Immature natural killer cell (primary cell): ENCODE measurements at regions not wholly inside any gene's neighbourhood (a gene's known extent, or its start where the extent isn't known, plus 50 kb on each side); places are given as distances from the start of the nearest gene placed in this dataset.

Experiments
- DNase-seq, 3 donors: peaks; one replicate each; pipeline ENCODE4 v3.0.0; 2022; ENCODE audit warnings: mixed read lengths in 1 of 3
- H3K27ac Mint-ChIP-seq, 6 donors: one replicate each; pipeline ENCODE4 v1.8.0; 2020; ENCODE audit warnings: mixed read lengths in 6 of 6, mild to moderate bottlenecking in 5 of 6, inconsistent platforms in 4 of 6, moderate library complexity in 3 of 6
- H3K27me3 Mint-ChIP-seq, 3 donors: one replicate each; pipeline ENCODE4 v1.8.0; 2020 to 2021; ENCODE audit warnings: low read depth in 3 of 3, mild to moderate bottlenecking in 3 of 3, mixed read lengths in 3 of 3, moderate library complexity in 3 of 3, inconsistent platforms in 1 of 3
- H3K36me3 Mint-ChIP-seq, 3 donors: one replicate each; pipeline ENCODE4 v1.8.0; 2020; ENCODE audit warnings: mixed read lengths in 3 of 3, inconsistent platforms in 2 of 3, mild to moderate bottlenecking in 2 of 3
- H3K4me1 Mint-ChIP-seq, 2 donors: one replicate each; pipeline ENCODE4 v1.8.0; 2020; ENCODE audit warnings: inconsistent platforms in 2 of 2, mild to moderate bottlenecking in 2 of 2, mixed read lengths in 2 of 2, moderate library complexity in 1 of 2
- H3K4me3 Mint-ChIP-seq, 5 donors: one replicate each; pipeline ENCODE4 v1.8.0; 2020; ENCODE audit warnings: mild to moderate bottlenecking in 5 of 5, mixed read lengths in 5 of 5, inconsistent platforms in 3 of 5, moderate library complexity in 3 of 5
- H3K9me3 Mint-ChIP-seq, 6 donors: one replicate each; pipeline ENCODE4 v1.8.0; 2020; ENCODE audit warnings: mild to moderate bottlenecking in 6 of 6, mixed read lengths in 6 of 6, inconsistent platforms in 4 of 6, moderate library complexity in 3 of 6

DNA sequence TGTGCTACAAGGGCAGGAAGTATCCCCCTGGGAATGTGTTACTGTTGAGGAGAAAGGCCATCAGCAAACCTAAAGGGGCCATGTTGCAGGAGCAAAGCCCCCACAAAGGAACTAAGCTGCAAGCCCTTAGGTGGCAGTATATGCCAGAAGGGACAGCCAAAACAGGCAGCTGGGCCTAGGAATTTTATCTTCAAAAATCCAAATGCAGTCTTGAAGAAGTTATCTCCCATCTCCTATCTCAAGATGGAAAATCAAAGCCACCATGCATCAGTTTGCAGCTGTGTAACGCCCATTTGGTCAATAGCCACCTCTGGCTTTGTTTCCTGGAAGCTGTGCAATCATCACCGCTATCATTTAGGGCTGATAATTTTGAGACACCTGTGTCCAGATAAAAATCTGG, 400.3 kb downstream of the ARHGEF28 start:
- H3K4me1 Mint-ChIP-seq: no peaks in the 10 kb centered on the region
- H3K27ac Mint-ChIP-seq: no peak overlapping the region
- peaks cover 5 to 12% (median 6%) of the 10 kb centered on the region in 3 donors for H3K27me3 Mint-ChIP-seq
- no peaks in the 10 kb centered on the region for H3K36me3 Mint-ChIP-seq
- no peak overlapping the region for H3K4me3 Mint-ChIP-seq
- no peak for DNase-seq
- H3K9me3 Mint-ChIP-seq: no peaks in the 10 kb centered on the region

DNA sequence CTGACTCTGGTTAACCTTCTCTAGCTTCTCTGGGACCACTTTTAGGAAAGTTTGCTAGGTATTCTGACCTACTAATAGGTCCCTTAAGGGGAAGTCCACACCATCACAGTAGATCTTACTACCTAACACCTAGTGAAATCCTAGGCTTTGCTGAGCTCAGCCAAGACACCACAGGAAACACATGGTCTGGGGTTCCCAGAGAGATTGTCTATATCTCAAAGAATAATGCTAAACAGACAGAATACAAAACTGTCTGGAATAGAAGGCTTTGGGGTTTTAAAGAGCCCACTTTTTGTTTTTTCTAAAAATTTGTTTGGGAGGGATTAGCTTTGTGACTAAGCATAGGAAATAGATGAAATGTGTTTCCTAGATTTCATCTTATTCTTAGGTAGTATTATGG, 395.1 kb downstream of the ARHGEF28 start:
- H3K27ac Mint-ChIP-seq: no peak overlapping the region
- no peak for DNase-seq
- H3K36me3 Mint-ChIP-seq: no peaks in the 10 kb centered on the region
- no peaks in the 10 kb centered on the region for H3K4me1 Mint-ChIP-seq
- H3K4me3 Mint-ChIP-seq: no peak overlapping the region
- peaks cover 5 to 25% (median 5%) of the 10 kb centered on the region in 3 donors for H3K27me3 Mint-ChIP-seq
- H3K9me3 Mint-ChIP-seq: no peaks in the 10 kb centered on the region

DNA sequence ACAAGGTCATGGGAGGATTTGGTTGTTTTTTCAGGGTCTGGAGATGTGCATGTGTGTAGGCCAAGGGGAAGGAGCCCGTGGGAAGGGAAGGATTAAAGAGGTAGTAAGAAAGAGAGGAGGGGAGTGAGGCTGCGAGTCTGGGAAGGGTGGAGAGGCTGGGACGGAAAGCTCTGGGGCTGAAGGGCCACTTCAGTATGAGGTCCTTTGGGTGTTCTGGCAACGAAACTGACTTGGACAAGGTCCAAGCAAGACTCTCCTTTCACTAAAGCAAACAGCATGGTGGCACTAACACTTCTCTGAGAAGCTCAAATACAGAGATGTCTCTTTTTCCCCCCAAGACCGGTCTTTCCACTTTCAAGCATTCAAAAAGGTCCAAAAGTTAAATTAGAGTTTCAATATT, 394.5 kb downstream of the ARHGEF28 start:
- H3K4me3 Mint-ChIP-seq: no peak overlapping the region
- H3K36me3 Mint-ChIP-seq: no peaks in the 10 kb centered on the region
- H3K27ac Mint-ChIP-seq: no peak overlapping the region
- H3K27me3 Mint-ChIP-seq: peaks cover 5 to 25% (median 5%) of the 10 kb centered on the region in 3 donors
- no peak for DNase-seq
- H3K9me3 Mint-ChIP-seq: no peaks in the 10 kb centered on the region
- H3K4me1 Mint-ChIP-seq: no peaks in the 10 kb centered on the region

GRCh38 chr5:74019923-74020322, 393.9 kb downstream of the ARHGEF28 start:
- no peak overlapping the region for H3K27ac Mint-ChIP-seq
- H3K9me3 Mint-ChIP-seq: no peaks in the 10 kb centered on the region
- DNase-seq: no peak
- no peak overlapping the region for H3K4me3 Mint-ChIP-seq
- peaks cover 5 to 21% (median 5%) of the 10 kb centered on the region in 3 donors for H3K27me3 Mint-ChIP-seq
- H3K36me3 Mint-ChIP-seq: no peaks in the 10 kb centered on the region
- no peaks in the 10 kb centered on the region for H3K4me1 Mint-ChIP-seq

DNA sequence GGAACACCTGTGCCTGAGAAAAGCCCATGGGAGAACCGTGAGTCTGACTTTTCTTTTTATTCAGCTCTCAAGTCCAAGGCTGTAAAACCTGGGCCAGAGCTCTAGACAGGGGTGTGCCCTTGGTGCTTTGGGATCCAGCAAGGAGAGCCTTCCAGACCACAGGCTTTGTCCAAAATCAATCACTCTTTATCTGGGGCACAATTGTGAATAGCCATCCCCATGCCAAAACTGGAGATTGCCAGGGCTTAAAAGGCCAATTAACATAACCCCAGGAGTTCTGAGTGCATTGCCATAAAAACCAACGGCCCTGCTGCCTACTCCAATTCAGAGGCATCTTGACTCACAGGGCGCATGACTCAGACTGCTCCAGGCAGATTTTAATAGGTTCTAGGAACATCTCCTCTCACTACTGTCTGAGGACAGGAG, 391.8 kb downstream of the ARHGEF28 start:
- Mint-ChIP-seq H3K9me3 (no peaks in the 10 kb centered on the region), H3K4me1 (no peaks in the 10 kb centered on the region), H3K27ac (no peak overlapping the region), H3K27me3 (peaks cover 0 to 18% (median 2%) of the 10 kb centered on the region in 3 donors), H3K36me3 (no peaks in the 10 kb centered on the region), H3K4me3 (no peak overlapping the region)
- no peak for DNase-seq

DNA sequence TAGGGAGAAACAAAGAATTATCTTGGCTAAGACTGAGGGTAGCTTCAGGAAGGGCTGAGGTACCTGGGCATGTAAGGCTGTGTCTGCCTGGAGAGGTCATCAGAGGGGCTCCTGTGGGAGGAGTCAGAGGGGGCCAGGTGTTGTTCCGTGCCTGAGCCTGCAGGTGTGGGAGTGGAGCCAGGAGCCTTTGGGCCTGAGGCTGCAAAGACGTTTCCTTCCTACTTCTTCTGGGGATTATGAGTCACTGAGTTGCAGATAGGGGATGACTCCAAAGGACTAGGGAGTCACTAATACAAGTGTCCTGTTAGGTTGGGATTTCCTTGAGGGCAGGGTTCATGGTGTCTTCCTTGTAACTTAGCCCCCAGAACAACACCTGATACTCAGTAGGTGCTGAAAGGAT, 391.1 kb downstream of the ARHGEF28 start:
- Mint-ChIP-seq H3K4me1 (no peaks in the 10 kb centered on the region), H3K27me3 (peaks cover 0 to 15% (median 0%) of the 10 kb centered on the region in 3 donors), H3K4me3 (no peak overlapping the region), H3K27ac (no peak overlapping the region), H3K36me3 (no peaks in the 10 kb centered on the region), H3K9me3 (no peaks in the 10 kb centered on the region)
- no peak for DNase-seq

DNA sequence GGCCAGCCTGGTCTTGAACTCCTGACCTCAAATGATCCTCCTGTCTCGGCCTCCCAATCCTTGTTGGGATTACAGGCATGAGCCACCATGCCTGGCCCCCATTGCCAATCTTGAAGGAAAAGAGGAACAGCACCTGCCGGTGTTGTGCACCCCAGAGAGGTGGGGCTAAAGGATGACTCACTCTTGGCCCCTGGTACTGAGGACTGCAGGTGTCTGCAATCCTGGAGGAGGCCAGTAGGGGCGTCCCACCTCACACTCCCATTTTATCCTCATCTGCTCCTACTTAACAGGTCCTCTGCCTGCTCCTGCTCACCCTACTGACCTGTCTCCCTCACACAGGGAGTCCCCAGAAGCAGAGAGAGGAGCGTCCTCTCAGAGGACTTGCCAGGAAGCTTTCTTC, 390.4 kb downstream of the ARHGEF28 start:
- H3K4me3 Mint-ChIP-seq: no peak overlapping the region
- H3K4me1 Mint-ChIP-seq: no peaks in the 10 kb centered on the region
- no peaks in the 10 kb centered on the region for H3K36me3 Mint-ChIP-seq
- peaks cover 0 to 15% (median 0%) of the 10 kb centered on the region in 3 donors for H3K27me3 Mint-ChIP-seq
- no peak overlapping the region for H3K27ac Mint-ChIP-seq
- DNase-seq: no peak
- H3K9me3 Mint-ChIP-seq: no peaks in the 10 kb centered on the region

GRCh38 chr5:74015716-74016115, 389.7 kb downstream of the ARHGEF28 start:
- H3K4me1 Mint-ChIP-seq: no peaks in the 10 kb centered on the region
- no peaks in the 10 kb centered on the region for H3K36me3 Mint-ChIP-seq
- H3K27ac Mint-ChIP-seq: no peak overlapping the region
- DNase-seq: no peak
- peaks cover 0 to 15% (median 0%) of the 10 kb centered on the region in 3 donors for H3K27me3 Mint-ChIP-seq
- H3K9me3 Mint-ChIP-seq: no peaks in the 10 kb centered on the region
- H3K4me3 Mint-ChIP-seq: no peak overlapping the region

GRCh38 chr5:74013222-74013621, 387.2 kb downstream of the ARHGEF28 start:
- no peak for DNase-seq
- Mint-ChIP-seq H3K4me1 (no peaks in the 10 kb centered on the region), H3K27me3 (peaks cover 0 to 15% (median 0%) of the 10 kb centered on the region in 3 donors), H3K27ac (no peak overlapping the region), H3K4me3 (no peak overlapping the region), H3K36me3 (no peaks in the 10 kb centered on the region), H3K9me3 (no peaks in the 10 kb centered on the region)

DNA sequence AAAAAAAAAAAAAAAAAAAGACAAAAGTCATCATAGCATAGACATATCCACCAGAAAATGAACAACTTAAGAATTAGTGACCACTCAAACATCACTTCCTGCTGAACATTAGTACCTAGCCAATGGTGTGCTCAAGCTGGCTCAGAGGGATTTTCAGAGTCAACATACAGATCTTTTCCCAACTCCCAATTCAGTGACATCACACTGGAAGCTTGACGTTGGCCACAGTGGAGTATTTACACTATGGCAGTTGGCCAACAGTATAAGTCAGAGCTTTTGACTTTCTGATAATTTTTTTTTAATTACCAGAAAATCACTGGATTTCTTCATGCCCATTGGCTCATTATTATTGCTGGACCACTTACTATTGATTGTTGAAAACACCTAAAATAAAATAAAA, 383.5 kb downstream of the ARHGEF28 start:
- Mint-ChIP-seq H3K4me1 (no peaks in the 10 kb centered on the region), H3K27me3 (peaks cover 0 to 12% (median 2%) of the 10 kb centered on the region in 3 donors), H3K4me3 (no peak overlapping the region), H3K9me3 (no peaks in the 10 kb centered on the region), H3K27ac (no peak overlapping the region), H3K36me3 (no peaks in the 10 kb centered on the region)
- DNase-seq: no peak

- peaks cover 0 to 15% (median 4%) of the 10 kb centered on the region in 3 donors for H3K27me3 Mint-ChIP-seq
- H3K4me1 Mint-ChIP-seq: no peaks in the 10 kb centered on the region
- no peak overlapping the region for H3K4me3 Mint-ChIP-seq
- H3K9me3 Mint-ChIP-seq: no peaks in the 10 kb centered on the region
- no peaks in the 10 kb centered on the region for H3K36me3 Mint-ChIP-seq
- no peak for DNase-seq
- H3K27ac Mint-ChIP-seq: no peak overlapping the region
These were observed 381.2 kb downstream of the ARHGEF28 start for GRCh38 chr5:74007193-74007592.

GRCh38 chr5:73999297-73999696, 373.3 kb downstream of the ARHGEF28 start:
- H3K36me3 Mint-ChIP-seq: no peaks in the 10 kb centered on the region
- H3K4me1 Mint-ChIP-seq: no peaks in the 10 kb centered on the region
- H3K27me3 Mint-ChIP-seq: peaks cover 3 to 6% (median 4%) of the 10 kb centered on the region in 3 donors
- H3K9me3 Mint-ChIP-seq: no peaks in the 10 kb centered on the region
- H3K27ac Mint-ChIP-seq: no peak overlapping the region
- DNase-seq: no peak
- H3K4me3 Mint-ChIP-seq: no peak overlapping the region

DNA sequence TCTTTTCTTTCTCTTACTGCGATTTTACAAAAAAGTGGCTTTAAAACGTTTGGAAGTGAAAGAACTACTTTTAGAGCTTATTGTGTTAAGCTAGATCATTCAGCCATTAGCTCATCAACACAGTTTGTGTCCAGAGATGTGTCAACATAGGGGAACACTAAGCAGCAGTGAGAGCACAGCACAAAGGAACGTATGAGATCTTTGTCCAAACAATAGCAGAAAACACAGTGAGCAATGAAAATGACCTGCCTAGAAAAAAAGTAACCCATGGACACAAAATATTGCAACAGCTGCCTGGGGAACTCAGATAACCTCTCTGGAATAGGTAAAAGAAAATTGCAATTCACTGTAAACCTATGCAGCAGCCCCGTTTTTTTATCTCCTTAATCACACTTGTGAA, 372.5 kb downstream of the ARHGEF28 start:
- Mint-ChIP-seq H3K27me3 (peaks cover 4 to 5% (median 5%) of the 10 kb centered on the region in 3 donors), H3K36me3 (no peaks in the 10 kb centered on the region), H3K4me1 (no peaks in the 10 kb centered on the region), H3K27ac (no peak overlapping the region), H3K9me3 (no peaks in the 10 kb centered on the region), H3K4me3 (no peak overlapping the region)
- DNase-seq: no peak

GRCh38 chr5:73997960-73998359, 372.0 kb downstream of the ARHGEF28 start:
- Mint-ChIP-seq H3K9me3 (no peaks in the 10 kb centered on the region), H3K4me1 (no peaks in the 10 kb centered on the region), H3K27ac (no peak overlapping the region), H3K36me3 (no peaks in the 10 kb centered on the region), H3K4me3 (no peak overlapping the region), H3K27me3 (peaks cover 3 to 4% (median 3%) of the 10 kb centered on the region in 3 donors)
- no peak for DNase-seq

DNA sequence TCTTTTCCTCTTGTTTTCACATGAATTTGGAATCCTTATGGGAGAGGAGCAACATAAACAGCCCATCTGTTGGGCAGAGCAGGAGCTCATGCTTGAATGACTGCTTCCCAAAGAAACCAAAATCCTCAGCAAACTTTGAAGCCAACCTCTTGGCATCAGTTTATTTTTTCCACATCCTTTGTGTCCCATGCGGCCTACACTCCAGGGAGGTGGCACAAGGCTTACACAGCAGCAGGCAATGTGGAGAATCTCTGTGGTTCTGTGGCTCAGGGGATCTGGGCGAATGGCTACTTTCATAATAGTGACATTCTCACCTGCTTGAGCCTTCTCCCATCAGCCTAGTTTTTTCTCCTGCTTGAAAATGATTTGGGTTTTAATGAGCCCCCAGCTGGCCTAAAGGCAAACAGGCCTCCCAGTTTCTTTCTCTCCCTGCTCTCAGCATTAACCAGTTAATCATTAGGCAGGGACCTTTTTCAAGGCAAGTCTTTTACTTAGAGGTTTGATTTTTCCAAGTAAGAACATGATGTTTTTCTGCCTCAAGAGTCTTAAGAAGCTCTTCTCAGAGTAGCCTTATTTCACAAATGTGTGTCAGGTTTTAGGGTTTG, 370.3 kb downstream of the ARHGEF28 start:
- Mint-ChIP-seq H3K27ac (no peak overlapping the region), H3K27me3 (peaks cover 5 to 14% (median 6%) of the 10 kb centered on the region in 3 donors), H3K4me3 (no peak overlapping the region), H3K36me3 (no peaks in the 10 kb centered on the region), H3K9me3 (peaks cover 0 to 5% (median 0%) of the 10 kb centered on the region in 6 donors), H3K4me1 (no peaks in the 10 kb centered on the region)
- DNase-seq: no peak
